ENCODE measurements at regions not wholly inside any gene's neighbourhood (a gene's known extent, or its start where the extent isn't known, plus 50 kb on each side); places are given as distances from the start of the nearest gene placed in this dataset.

GRCh38 chr3:102084006-102084405 lies 234.7 kb downstream of the NFKBIZ start:
- Histone ChIP-seq H3K36me3 (ENCODE audit: control insufficient read depth, insufficient read depth, low read length) (no peaks in the 10 kb centered on the region), H3K27me3 (ENCODE audit: control insufficient read depth, insufficient read depth, low read length) (no peaks in the 10 kb centered on the region), H3K4me3 (ENCODE audit: low read depth, low read length) (no peak overlapping the region)
- TF ChIP-seq CTCF (IDR thresholded peaks at IDR 0.05; ENCODE audit: insufficient read depth, low read length, severe bottlenecking), result no peak
- FAIRE-seq (no peak), DNase-seq (ENCODE audit: low read depth) (no peak)

GRCh38 chr3:102084704-102085103 lies 235.4 kb downstream of the NFKBIZ start:
- Histone ChIP-seq H3K4me3 (ENCODE audit: low read depth, low read length) (no peak overlapping the region), H3K27me3 (ENCODE audit: control insufficient read depth, insufficient read depth, low read length) (no peaks in the 10 kb centered on the region), H3K36me3 (ENCODE audit: control insufficient read depth, insufficient read depth, low read length) (no peaks in the 10 kb centered on the region)
- TF ChIP-seq CTCF (IDR thresholded peaks at IDR 0.05; ENCODE audit: insufficient read depth, low read length, severe bottlenecking), result no peak
- no peak for FAIRE-seq
- DNase-seq (ENCODE audit: low read depth), result no peak

- no peak overlapping the region for H3K4me3 ChIP-seq (ENCODE audit: low read depth, low read length)
- no peaks in the 10 kb centered on the region for H3K36me3 ChIP-seq (ENCODE audit: control insufficient read depth, insufficient read depth, low read length)
- FAIRE-seq, result no peak
- H3K27me3 ChIP-seq (ENCODE audit: control insufficient read depth, insufficient read depth, low read length), result no peaks in the 10 kb centered on the region
- no peak for DNase-seq (ENCODE audit: low read depth)
- TF ChIP-seq CTCF (IDR thresholded peaks at IDR 0.05; ENCODE audit: insufficient read depth, low read length, severe bottlenecking), result no peak
Observed at GRCh38 chr3:102085431-102086176, 236.3 kb downstream of the NFKBIZ start.

- no peak for FAIRE-seq
- DNase-seq (ENCODE audit: low read depth), result no peak
Observed at GRCh38 chr3:102087236-102087635, 237.9 kb downstream of the NFKBIZ start.

GRCh38 chr3:102089239-102089638 lies 239.9 kb downstream of the NFKBIZ start:
- DNase-seq (ENCODE audit: low read depth), result no peak
- FAIRE-seq, result no peak

More at GRCh38 chr3:102087236-102087635, 237.9 kb downstream of the NFKBIZ start:
- no peaks in the 10 kb centered on the region for H3K27me3 ChIP-seq (ENCODE audit: control insufficient read depth, insufficient read depth, low read length)
- TF ChIP-seq CTCF (IDR thresholded peaks at IDR 0.05; ENCODE audit: insufficient read depth, low read length, severe bottlenecking), result no peak
- no peak overlapping the region for H3K4me3 ChIP-seq (ENCODE audit: low read depth, low read length)
- no peaks in the 10 kb centered on the region for H3K36me3 ChIP-seq (ENCODE audit: control insufficient read depth, insufficient read depth, low read length)

More at GRCh38 chr3:102089239-102089638, 239.9 kb downstream of the NFKBIZ start:
- Histone ChIP-seq H3K27me3 (ENCODE audit: control insufficient read depth, insufficient read depth, low read length) (no peaks in the 10 kb centered on the region), H3K4me3 (ENCODE audit: low read depth, low read length) (no peak overlapping the region), H3K36me3 (ENCODE audit: control insufficient read depth, insufficient read depth, low read length) (no peaks in the 10 kb centered on the region)
- no peak for TF ChIP-seq CTCF (IDR thresholded peaks at IDR 0.05; ENCODE audit: insufficient read depth, low read length, severe bottlenecking)
